ENCODE measurements at regions not wholly inside any gene's neighbourhood (a gene's known extent, or its start where the extent isn't known, plus 50 kb on each side); places are given as distances from the start of the nearest gene placed in this dataset.

- no peak for DNase-seq
Measured at GRCh38 chr1:87512431-87512830, 183.8 kb downstream of the LMO4 start.

GRCh38 chr1:87513255-87513654, 184.6 kb downstream of the LMO4 start:
- DNase-seq, result no peak

- DNase-seq, result no peak
Measured at GRCh38 chr1:87513966-87514660, 185.4 kb downstream of the LMO4 start.

- DNase-seq, result no peak
Measured at GRCh38 chr1:87515781-87516180, 187.1 kb downstream of the LMO4 start.

DNA sequence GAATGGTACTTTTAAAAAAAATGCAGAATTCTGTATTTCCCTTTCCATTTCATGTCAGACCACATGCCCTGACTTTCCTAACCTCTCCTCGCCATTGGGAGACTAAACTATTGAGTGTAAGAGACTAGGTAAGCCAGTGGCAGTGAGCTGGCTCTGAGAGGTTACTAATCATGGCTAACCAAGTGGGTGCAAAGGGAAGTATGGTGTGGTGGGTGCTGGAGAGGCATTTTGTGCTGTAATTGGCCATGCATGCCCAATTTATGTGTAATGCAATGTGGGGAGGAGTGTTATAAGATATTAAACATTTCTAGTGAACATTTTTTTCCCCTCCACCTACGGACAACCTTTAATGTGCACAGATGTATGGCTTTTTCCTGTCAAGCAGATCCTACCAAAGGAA, 190.1 kb downstream of the LMO4 start:
- no peak for DNase-seq

DNA sequence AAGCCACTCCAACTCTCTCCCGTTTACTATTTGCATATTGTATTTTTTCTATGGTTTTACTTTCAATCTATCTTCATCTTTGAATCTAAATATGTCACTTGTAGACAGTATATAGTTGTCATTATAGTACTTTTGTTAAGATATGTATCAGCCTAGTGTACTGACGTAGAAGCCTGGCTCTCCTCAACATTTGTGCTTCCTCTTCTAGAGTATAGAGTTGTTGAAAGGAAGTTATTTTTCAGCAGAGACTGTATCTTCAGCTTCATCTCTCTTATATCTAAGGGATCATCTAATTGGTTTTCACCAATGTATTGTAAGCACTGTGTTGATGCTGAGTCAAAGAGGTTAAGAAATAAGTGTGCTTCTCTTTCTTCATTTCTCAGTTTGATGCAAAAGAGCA, 192.8 kb downstream of the LMO4 start:
- no peak for DNase-seq

GRCh38 chr1:87523466-87523865, 194.8 kb downstream of the LMO4 start:
- no peak for DNase-seq

- DNase-seq, result no peak
Measured at GRCh38 chr1:87524021-87524754, 195.5 kb downstream of the LMO4 start.

- DNase-seq, result no peak
Measured at GRCh38 chr1:87528754-87529517, 200.3 kb downstream of the LMO4 start.

GRCh38 chr1:87530042-87530807, 201.5 kb downstream of the LMO4 start:
- no peak for DNase-seq

DNA sequence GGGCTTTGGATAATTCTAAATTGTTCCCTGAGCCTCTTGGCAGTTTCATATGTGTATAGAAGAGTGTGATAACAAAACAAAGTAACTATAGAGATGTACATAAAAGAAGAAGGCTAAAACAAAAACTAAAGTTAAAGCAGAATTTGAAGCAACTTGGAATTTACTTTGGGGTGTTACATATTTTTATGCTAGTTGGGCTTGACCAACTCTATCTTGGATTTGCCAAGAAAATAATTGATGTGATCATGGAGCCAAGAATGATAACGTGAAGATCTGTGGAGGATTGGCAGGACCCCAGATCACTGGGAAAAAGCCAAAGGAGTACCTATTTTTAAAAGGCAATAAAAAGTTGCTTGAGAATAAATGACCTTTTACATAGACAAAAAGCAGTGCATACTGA, 206.9 kb downstream of the LMO4 start:
- DNase-seq, result no peak

DNA sequence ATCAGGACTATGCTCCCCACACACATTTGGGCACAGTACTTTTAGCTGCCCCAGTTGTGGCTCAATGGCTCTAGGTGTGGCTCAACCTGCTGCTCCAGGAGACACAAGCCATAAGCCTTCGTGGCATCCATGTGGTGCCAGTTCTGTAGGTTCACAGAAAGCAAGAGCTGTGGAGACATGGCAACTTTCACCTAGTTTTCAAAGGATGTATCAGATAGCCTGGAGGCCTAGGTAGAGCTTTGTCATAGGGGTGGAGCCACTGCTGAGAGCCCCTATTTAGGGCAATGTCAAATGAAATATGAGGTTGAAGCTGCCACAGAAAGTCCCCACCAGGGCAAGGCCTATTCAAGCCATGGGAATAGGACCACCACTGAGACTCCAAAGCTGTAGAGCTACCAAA, 210.5 kb downstream of the LMO4 start:
- DNase-seq, result no peak

DNA sequence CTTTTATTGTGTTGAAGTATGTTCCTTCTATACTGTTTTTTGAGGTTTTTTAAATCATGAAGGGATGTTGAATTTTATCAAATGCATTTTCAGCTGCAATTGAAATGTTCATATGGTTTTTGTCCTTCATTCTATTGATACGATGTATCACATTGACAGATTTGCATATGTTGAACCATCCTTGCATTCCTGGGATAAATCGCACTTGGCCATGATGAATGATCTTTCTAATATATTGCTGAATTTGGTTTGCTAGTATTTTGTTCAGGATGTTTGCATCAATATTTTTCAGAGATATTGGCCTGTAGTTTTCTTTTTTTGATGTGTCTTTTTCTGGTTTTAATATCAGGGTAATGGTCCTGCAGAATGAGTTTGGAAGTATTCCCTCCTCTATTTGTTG, 214.0 kb downstream of the LMO4 start:
- DNase-seq, result no peak

GRCh38 chr1:87549738-87550137, 221.1 kb downstream of the LMO4 start:
- DNase-seq, result no peak

DNA sequence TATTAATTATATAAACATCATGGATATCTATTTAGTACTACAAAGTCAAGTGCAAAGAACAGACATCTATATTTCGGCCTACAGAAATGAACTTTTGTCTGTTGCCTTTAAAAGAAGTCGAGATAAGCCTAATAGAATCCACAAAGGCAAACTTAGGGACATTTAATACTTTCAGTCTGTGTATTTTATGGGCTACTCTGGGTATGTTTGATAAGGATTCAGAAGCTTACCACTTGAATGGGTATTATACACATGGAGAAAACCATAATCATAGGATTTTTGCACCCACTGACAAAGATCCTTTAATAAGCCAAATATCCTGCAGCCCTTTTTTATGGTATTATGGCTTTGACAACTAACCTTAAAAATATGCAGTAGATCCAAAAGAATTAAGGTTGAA, 224.8 kb downstream of the LMO4 start:
- no peak for DNase-seq

- DNase-seq, result no peak
Measured at GRCh38 chr1:87555366-87555765, 226.7 kb downstream of the LMO4 start.

DNA sequence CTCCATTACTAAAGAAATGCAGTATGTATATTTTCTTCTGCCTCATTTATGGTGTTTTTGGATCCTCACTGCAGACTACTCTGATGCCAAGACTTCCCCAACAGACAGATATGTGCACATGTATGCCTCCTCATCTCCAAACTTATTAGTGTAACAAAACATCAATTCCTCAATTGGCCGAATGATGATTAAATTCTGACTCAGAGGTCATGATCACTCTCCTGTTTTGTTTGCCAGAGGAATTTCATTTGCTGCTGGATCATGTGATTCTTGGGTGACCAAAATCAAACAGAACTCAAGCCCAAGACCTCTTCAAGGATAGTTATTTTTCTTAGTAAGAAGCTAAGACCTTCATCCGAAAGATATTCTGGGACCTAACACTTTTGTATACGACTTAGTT, 227.6 kb downstream of the LMO4 start:
- DNase-seq, result no peak

DNA sequence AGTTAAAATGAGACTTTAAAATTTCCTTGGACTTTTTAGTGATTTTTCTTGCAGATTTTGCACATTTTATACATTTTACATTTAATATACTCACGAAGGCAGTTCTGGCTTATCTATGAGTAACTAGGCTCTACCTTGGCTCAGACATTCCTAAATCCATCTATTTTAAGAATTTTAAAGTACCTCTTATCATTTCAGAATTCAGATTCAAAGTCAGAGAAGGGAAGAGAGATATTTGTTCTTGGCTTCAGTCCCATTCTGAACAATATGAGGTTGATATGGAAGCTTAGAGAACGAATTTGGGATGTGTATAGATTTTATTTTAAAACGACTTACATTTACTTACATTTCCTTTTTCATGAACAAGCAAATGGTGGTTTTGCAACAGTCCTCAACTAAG, 230.2 kb downstream of the LMO4 start:
- no peak for DNase-seq

- DNase-seq, result no peak
Measured at GRCh38 chr1:87560137-87560536, 231.5 kb downstream of the LMO4 start.

DNA sequence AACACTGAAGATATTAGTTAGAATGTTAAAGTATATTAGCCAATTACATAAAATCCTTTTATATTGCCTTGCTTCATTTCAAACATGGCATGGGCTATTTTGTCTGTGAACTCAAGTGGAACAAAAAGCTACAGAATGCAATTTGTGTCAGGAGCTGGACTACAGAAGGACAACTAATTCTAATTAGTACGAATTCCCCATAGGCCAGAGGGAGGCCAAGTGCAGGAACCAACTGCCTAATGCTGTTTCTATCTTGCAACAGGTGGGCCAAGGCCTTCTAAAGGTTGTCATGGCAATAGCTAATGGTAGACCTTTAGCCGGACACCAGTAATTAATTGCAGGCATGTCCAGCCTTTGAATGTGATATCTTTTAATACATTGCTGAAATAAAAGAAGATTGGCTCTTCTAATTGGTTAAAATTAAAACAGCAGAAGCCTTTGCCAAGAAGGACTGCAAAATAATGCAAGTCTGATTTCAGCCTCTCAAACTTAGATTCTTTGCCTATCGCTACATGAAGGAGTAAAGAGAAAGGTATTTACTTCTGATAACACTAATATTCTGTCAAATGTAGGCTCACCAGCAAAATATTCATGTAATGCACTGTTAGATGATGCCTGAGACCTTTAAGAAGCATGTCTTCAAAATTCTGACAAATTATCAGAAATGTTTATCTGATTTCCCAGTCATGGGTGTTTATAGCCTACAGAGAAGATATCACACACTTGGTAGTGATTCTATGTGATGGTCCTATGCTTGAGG, 232.1 kb downstream of the LMO4 start:
- no peak for DNase-seq

DNA sequence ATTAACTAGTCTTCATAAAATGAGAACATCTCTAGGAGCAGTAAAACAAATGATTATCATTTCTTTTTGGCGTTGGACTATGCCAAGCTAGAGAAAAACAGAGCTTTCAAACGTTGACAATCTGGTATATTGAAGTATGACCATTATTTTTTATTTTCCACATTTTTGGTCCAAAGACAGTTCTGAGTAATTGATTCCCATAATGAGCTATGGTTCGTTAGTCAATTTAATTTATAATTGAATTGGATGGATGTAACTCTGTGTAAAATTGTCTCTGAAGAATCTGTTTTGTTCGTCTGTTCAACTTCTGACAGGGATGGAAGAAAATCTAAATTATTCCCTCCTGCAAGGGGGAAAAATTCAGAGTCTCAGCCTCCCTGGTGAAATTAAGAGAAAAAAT, 234.5 kb downstream of the LMO4 start:
- no peak for DNase-seq

DNA sequence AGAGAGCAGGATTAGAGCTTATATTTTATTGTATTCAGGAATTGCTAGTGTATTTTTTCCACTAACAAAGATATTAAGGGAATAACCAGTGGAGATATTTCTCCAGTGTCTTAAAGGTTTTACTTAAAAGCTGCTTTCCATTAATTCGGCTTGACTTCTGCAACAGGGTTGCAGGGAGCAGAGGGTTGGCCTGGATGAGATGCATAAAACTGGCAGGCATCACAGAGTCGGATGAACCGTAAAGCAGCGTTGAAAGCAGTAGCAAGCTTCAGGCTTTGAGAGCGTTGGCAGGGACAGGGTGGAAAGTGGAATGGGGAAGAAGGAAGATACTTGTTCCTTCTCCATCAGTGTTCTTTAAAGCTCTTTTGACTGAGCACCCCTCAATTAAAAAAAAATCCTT, 237.2 kb downstream of the LMO4 start:
- DNase-seq, result no peak
